ENCODE measurements at regions not wholly inside any gene's neighbourhood (a gene's known extent, or its start where the extent isn't known, plus 50 kb on each side); places are given as distances from the start of the nearest gene placed in this dataset.

DNA sequence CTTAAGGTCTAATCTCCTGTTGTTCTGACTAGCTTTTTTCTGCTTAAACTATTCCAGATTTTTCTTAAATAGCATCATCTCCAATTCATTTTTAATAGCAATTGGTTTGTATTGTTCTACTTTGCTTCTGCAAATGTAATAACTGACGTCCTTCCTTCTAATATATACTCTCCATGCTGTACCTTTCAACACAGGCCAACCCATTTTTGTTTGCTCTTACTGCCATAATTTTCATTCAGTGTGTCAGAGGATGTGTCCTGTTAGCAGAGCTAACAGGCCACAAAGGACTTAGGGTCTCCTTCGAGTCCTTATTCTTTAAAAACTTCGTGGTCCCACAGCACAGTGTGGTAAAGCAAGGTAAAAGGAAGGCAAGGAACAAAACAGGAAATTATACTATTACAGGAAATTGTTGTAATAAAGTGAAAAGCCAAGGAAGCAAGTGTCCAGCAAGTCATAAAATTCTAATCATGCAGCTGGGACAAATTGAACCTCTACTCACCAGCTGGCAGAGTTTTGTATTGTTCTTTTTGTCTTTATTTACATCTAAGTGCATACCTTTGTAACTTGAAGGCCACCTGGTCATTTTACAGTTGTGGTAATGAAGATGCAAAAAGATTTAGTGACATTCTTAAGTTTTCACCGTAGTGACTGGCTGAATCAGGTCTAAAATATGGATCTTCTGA lies 64.9 kb upstream of the ZBTB20 start:
- TF ChIP-seq CTCF (conservative IDR thresholded peaks at IDR 0.05; ENCODE audit: low read depth, low read length): no peak
- no peak for TF ChIP-seq EZH2 (IDR thresholded peaks at IDR 0.05; ENCODE audit: borderline replicate concordance, low read depth, low read length, poor library complexity, severe bottlenecking)

Measured in A673 (cell line).